HG02798 (cell line): ENCODE measurements at regions not wholly inside any gene's neighbourhood (a gene's known extent, or its start where the extent isn't known, plus 50 kb on each side); places are given as distances from the start of the nearest gene placed in this dataset.

Experiments used
- ATAC-seq: cut with Tn5 transposase; IDR thresholded peaks from one replicate; pipeline ENCODE4 v1.9.1; 2021; ENCODE audit warnings: mild to moderate bottlenecking; ENCODE audit not compliant: unreplicated experiment, poor library complexity

DNA sequence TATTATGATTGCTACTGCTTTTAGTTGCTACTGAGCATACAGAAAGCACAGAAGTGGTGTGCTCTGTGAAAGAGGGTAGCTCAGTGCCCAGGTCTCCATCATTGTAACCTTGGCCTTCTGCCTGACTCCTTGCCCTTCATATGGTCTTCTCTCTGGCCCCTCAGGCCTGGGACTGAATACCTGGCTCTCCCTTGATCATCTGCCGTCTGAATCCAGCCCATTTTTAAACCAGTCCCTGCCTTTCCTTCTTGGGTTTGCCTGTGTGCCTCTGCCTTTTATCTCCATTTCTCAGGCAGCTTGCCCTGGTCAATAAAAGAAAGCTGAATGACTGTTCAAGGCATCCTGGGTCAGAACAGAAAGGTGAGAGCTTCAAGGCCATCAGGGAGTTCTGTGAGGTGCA lies 109.1 kb upstream of the ZNF438 start:
- no peak for ATAC-seq

DNA sequence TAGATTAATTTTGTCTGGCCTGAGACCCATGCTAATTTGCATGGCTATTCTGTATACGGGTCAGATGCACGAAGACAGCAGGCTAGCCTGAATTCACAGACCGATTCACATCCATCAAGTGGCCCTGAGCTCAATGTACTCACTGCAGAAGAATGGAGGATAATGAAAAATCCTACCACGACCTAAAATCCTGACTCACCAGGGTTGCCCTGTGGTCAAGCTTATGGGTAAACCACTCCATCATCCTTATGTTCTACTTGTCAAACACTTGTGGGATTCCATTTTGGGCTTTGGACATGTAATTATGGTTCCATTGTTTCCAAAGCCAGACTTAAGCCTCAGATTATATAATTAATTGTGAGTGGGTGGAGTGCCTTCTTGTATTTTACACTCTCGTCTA lies 110.4 kb upstream of the ZNF438 start:
- ATAC-seq = no peak

DNA sequence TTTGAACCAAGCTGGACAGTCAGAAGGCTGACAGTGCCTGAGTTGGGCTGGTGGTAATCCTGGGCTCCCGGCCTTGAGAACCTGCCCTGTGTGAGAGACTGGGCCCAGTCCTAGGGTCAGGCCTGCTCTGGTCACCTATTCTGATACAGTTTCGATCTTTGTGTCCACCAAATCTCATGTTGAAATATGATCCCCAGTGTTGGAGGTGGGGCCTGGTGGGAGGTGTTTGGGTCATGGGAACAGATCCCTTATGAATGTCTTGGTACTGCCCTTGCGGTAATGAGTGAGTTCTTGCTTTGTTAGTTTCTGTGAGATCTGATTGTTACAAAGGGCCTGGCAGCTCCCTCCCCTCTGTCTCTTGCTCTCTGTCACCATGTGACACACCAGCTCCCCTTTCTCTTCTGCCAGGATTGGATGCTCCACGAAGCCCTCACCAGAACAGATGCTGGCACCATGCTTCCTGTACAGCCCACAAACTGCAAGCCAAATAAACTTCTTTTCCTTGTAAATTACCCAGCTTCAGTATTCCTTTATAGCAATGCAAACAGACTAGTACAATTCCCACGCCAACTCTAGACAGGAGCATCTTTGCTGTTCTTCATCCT lies 111.8 kb upstream of the ZNF438 start:
- ATAC-seq = no peak

DNA sequence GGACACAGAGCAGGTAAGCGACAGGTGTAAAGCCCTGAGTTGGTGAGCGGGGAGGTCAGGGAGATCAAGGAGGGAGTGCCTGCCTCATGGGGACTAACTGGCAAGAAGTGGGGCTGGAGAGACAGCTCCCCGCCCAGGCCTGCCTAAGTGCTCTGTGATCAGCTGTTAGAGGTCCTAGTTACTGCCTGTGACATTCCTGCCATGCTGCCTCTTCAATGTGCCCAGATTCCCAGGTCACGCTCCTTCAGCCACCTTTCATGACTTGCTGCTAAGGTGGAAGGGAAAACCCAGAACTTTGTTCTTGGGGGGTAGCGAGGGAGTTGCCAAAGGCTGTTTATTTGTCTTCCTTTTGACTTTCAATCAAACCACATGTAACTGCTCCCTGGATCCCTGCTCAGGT lies 114.3 kb upstream of the ZNF438 start:
- ATAC-seq = no peak

DNA sequence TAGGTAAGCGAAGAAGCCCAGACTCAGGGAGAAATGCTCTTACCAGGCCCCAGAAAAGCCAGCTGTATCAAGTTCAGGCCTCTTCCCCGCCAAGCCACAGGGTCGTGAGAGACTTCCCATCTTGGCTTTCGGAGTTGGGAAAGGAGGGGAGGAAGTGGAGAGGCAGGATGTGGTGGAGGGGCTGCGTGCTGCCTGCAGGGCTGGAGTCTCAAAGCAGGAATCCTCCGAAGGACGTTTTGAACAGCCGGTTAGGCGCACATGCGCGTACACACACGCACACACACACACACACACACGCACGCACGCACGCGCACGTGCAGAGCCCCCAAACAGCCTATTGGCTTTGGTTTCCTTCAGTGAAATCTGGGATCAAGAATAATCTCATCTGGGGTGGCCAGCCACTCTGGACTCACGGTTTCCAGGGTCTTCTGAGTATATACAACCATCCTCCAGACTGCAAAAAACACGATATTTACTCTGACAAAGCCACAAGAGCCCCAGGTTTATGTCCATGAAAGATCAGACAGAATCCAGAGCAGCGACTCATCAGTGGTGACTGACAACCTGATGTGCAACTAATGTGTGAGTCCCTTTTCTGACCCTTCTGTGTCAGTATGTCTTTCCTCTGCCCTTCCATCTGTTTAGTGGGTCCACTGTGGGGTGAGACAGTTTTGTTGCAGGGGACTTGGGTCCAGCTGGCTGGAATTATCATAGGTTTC lies 115.0 kb upstream of the ZNF438 start:
- ATAC-seq = no peak

DNA sequence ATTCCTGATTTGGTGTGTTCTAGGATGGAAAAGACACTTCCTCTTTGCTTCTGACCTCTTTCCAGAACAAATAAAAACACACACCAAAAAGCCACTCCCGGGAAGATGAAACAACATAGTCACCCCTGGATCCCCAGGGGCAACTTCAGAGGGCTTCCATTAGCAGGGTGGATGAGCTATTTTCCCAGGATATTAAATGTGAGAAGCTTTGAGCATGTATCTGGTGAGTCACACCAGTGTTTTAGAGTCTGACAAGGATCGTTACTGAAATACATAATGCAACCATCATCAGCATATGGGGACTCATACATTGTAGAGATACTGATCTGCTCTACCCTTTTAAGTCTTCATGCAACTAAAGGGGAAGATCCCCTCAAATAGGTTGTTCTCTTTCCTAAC lies 115.5 kb upstream of the ZNF438 start:
- ATAC-seq = no peak

DNA sequence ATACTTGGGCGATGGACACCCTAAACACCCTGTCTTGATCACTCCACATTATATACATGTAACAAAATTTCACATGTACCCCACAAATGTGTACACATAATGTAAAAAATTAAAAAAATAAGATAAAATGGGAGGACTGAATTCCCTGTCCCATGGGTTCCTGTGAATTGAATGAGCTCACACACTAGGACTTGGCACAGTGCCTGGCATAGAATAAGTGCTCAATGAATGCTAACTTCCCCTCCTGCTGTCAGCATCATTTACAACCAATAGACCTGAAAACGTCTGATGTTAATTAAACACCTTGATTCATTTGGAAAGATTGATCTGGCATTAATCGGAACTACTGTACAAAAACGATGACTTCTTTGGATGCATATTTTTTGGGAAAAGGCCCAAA lies 117.3 kb upstream of the ZNF438 start:
- no peak for ATAC-seq

DNA sequence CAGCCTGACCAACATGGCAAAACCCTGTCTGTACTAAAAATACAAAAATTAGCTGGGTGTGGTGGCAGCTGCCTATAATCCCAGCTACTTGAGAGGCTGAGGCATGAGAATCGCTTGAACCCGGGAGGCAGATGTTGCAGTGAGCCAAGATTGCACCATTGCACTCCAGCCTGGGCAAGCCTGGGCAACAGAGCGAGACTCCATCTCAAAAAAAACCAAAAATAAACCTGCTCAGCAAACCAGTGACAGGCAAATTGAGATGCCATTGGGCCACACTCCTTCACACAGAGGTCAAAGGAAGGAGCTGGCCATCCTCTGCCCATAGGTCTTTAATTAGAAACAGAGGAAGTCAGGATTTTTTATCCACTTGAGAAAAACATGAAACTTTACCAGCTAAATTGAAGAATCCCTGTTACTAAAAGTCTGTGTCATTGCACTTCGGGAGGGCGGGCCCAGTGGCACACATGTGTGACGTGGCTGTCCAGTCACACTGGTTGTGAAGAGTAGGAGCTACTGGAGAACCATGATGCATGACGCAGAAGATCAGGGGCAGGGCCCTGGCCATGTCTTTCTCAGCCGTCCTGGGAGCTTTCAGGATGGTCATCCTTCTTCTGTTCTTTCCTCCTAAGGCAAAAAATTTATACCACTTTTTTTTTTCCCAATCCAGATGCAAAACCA lies 118.3 kb upstream of the ZNF438 start:
- ATAC-seq = no peak

DNA sequence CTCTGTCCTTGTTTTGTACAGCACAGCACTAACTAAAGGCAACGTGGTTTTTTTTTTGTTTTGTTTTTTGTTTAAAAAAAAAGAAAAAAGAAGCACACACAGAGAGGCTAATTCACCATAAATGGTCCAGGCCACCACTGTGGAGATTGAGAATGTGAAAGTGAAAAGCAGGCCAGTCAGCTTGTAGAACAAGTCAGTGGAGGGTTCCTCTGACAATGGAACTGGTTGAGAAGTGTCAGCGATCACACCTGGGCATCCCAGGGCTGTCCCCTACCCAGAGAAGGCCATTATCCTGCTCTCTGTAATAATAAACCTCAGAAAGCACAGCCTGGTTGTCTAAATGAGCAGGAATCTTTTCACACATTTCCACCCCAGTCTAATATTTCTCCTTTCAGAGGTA lies 119.6 kb upstream of the ZNF438 start:
- ATAC-seq = no peak

DNA sequence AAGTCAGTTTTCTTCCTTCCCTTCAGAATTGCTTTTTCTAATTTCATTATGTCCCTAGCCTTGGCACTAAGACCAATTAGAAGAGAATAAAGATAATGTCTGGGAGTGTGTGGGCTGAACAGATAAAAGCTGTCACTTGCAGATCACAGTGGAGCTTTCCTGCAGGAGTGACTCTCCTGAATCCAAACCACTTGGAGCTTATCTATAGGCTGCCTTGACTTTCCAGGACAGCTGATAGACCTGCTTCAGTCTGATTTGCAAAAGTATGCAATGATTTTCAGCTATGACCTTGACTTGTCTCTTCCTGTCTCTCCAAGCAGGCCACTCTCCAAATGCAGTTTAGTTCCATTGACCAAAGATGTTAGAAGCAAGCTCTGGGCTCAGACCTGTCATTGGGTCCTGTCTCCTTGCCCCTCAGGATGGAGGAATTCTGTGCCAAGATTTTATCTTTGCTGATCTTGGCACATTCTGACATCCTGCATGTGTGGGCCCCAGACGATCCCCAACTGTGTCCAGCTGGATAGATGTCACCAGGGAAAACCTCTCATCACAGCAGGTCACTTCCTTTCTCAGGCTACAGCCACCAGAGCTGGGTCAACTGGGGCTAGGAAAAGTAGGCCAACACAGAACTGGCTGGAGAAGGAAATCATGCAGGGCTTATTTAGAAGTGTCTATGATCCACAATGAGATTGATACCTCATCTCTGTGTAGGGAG lies 120.9 kb upstream of the ZNF438 start:
- no peak for ATAC-seq

DNA sequence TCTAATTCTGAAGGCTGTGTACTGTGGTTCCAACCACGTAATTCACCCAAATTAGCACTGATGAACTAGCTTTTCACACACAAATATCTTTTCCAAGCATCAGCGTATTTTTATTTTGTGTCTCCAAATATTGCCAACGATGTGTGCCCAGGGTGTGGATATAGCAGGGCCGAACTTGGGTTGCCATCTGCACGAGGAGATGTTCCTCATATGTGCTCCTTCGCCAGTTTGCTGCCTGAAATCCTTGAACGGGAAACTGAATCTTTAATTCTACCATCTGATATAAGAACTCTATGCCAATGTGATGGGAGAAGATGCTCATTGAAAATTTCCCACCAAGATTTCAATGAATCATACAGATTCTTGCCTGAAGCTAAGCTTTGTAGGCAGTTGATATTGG lies 121.5 kb upstream of the ZNF438 start:
- ATAC-seq = no peak

DNA sequence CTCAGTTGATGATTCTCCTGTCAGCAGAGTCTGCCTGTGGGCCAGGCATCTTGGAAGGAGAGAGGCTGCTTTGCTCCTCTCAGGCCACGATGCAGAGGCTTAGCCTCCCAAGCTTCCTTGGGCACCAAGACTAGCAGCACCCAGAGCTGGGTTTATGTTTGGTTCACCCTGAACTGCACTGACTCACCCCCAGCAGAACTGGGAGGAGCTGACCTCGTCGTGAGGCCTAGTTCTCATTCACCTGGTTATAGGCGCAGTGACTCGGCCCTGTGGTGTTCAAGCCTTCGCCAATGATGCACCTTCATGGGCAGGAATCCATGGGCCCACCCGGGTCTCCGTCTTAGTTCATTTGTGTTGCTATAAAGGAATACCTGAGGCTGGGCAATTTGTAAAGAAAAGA lies 122.0 kb upstream of the ZNF438 start:
- ATAC-seq = no peak

DNA sequence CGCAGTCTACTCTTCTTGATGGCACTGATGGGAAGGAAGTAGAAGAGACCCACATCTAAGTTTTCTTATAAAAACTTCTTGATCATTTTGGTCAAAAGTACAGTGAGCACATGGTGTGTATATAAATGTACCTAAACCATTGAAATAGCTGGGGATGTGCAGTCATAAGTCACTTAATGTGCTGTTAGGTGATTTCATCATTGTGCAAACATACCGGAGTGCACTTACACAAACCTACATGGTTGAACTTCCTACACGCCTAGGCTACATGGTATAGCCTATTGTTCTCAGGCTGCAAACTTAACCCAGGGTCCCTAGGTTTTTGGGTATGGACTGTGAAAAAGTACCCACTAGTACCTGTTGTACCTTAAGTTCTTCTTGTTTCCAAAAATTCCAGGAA lies 123.3 kb upstream of the ZNF438 start:
- ATAC-seq = no peak

DNA sequence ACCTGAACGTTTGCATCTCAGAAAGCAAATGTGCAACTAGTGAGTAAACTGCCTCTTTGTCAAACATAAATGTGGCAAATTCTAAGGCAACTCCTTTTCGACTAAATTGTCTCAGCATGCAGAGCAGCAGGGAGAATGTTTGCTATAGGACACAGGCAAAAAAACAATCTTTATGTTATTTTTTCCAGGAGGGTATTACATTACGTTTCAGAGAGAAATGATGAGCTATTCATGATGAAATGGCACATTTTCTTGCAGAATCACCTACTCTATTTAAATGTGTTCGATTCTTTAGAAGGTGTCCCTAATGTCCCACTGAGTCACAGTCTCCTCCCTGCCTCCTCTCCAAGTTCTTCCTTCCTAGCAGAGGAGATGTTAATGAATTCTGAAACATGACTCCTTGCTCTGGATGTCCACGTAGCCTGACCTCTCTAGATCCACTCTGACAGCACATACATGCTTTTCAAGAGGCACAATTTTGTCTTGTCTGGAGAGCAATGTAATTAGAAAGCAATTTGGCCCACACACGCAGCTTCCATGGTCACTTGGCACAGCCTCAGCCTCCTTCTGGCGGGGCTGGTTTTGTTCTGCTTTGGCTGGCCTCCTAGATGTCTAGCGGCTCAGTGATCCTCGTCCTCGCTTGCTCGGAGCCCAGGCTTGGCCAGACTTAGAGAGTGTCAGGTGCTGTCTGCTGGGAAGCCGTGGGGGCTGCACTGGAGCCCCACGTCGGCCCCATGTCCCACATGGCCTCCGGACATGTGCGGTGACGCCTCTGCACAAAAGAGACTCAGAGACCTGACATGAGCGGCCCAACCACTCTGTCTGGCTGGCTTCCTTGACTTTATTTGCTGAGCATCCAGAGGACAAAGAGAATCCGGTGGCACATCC lies 125.7 kb upstream of the ZNF438 start:
- ATAC-seq = no peak

DNA sequence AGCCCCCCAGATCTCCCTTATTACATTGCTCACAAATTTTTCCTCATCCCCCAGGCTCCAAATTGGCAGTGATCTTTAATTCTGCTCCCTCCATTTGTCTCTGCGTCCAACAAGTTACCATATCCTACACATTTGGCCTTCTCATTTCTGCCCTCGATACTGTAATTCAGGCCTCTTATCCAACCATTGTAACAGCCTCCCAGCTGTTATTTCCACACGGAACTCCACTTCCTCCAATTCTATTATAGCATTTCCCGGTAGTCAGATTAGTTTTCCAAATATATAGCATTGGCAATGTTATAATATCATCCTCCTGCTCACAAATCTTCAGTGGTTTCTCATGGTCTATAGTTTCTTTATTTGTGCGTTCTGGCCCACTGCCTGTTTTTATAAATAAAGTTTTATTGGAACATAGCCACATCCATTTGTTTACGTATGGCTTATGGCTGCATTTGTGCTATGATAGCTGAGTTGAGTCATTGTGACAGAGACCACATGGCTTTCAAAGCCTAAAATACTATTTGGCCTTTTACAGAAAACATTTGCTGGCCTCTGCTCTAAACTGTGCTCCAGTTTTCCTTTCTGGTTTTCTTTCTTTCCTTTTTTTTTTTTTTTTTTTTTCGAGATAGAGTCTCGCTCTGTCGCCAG lies 126.5 kb upstream of the ZNF438 start:
- ATAC-seq = no peak

DNA sequence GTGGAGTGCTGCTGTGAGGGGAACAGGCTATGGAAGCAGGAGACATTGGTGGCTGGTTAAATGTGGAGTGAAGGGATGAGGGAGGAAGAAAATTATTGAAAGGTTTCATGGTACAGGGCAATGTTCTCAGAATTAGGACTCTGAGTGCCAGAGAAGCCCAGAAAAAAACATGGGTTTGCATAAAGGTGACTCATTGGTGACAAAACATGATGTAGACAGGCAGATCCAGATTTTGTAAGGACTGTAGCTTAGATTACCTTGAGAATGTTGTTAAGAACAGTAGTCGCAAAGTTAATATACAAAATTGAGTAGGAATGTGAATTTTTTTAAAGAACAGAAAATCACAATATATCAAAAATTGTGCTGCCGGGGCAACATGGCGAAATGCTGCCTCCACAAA lies 134.9 kb upstream of the ZNF438 start:
- ATAC-seq = no peak

DNA sequence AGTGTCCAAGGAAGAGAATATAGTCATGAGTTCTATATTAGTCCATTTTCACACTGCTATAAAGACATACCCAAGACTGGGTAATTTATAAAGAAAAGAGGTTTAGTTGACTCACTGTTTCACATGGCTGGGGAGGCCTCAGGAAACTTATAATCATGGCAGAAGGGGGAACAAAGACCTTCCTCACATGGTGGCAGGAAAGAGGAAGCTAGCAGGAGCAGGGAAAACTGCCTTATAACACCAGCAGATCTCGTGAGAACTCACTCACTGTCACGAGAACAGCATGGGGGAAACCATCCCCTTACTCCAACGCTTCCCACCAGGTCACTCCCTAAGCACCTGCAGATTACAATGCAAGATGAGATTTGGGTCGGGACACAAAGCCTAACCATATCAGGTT lies 139.0 kb upstream of the ZNF438 start:
- ATAC-seq = no peak

DNA sequence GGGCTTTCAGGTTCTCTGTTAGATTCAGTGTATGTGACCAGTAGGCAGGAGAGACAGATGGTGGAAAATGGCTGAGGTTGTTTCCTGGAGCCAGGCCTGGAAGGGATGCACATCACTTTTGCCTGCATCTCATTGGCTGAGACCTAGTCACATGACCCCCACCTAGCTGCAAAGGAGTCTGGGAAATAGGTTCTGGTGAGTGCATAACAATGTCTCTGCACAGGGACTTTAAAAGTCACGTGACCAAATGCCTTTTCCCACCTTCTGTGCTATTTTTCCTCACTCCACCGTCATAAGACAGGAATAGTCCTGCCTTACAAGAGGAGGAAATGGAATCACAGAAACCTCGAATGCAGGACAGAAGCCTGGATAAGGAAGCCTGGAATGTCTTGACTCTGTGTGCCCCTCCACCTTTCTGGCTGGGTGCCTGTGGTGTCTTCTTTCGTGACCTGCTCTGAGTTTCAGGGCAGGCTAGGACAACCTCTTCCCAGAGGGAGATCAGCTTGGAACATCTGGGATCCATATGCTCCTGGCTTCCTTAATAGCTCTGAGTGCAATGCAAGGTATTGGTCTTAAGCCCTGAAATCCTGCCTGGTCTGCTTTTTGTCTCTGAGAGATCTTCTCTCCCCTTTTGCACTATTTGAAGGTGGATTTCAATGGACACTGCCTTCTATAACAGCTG lies 139.9 kb upstream of the ZNF438 start:
- no peak for ATAC-seq

DNA sequence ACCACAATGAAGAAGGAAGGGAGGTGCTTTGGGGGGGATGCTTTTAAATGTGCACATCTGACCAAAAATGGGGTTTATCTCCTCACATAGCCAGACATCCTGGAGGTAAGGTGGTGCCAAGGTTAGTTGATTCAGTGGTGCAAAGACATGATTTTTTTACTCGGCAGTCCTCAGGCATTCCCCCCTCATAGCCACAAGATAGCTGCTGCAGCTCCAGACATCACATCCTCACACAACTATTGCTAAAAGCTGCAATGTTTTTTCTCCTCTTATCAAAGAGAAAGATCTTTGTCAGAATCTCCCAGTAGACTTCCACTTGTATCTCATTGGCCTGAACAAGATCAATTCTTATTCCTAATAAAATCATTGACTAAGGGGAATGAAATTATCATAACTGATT lies 141.3 kb upstream of the ZNF438 start:
- no peak for ATAC-seq
